ENCODE measurements at regions not wholly inside any gene's neighbourhood (a gene's known extent, or its start where the extent isn't known, plus 50 kb on each side); places are given as distances from the start of the nearest gene placed in this dataset.

GRCh38 chr3:163671201-163671600, 1407.1 kb downstream of the SI start:
- Histone ChIP-seq H3K4me3 (no peak overlapping the region), H3K4me1 (ENCODE audit: low read depth) (no peaks in the 10 kb centered on the region), H3K27me3 (no peaks in the 10 kb centered on the region), H3K36me3 (no peaks in the 10 kb centered on the region), H3K9me3 (ENCODE audit: low read depth) (no peaks in the 10 kb centered on the region), H3K27ac (no peak overlapping the region)
- TF ChIP-seq CTCF (IDR thresholded peaks at IDR 0.05; ENCODE audit: low read depth, low read length): no peak
- DNase-seq (ENCODE audit: low read depth in 1 of 2, low spot score in 1 of 2): no peak

DNA sequence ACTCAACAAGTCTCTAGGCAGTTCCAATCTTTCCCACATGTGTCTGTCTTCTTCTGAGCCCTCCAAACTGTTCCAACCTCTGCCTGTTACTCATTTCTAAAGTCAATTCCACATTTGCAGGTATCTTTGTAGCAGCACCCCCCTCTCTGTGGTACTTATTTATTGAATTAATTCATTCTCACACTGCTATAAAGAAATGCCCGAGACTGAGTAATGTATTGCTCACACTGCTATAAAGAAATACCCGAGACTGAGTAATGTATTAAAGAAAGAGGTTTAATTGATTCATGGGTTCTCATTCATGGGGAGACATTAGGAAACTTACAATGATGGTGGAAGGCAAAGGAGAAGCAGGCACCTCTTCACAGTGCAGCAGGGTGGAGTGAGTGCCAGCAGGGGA, 1413.8 kb downstream of the SI start:
- no peaks in the 10 kb centered on the region for H3K27me3 ChIP-seq
- no peaks in the 10 kb centered on the region for H3K36me3 ChIP-seq
- H3K27ac ChIP-seq: no peak overlapping the region
- H3K4me3 ChIP-seq: no peak overlapping the region
- no peak for TF ChIP-seq CTCF (IDR thresholded peaks at IDR 0.05; ENCODE audit: low read depth, low read length)
- DNase-seq (ENCODE audit: low read depth in 1 of 2, low spot score in 1 of 2): no peak
- H3K9me3 ChIP-seq (ENCODE audit: low read depth): no peaks in the 10 kb centered on the region
- H3K4me1 ChIP-seq (ENCODE audit: low read depth): no peaks in the 10 kb centered on the region

GRCh38 chr3:163657088-163657487, 1421.2 kb downstream of the SI start:
- no peaks in the 10 kb centered on the region for H3K9me3 ChIP-seq (ENCODE audit: low read depth)
- no peaks in the 10 kb centered on the region for H3K36me3 ChIP-seq
- no peak for DNase-seq (ENCODE audit: low read depth in 1 of 2, low spot score in 1 of 2)
- no peak overlapping the region for H3K27ac ChIP-seq
- H3K4me1 ChIP-seq (ENCODE audit: low read depth): no peaks in the 10 kb centered on the region
- no peak overlapping the region for H3K4me3 ChIP-seq
- H3K27me3 ChIP-seq: no peaks in the 10 kb centered on the region
- TF ChIP-seq CTCF (IDR thresholded peaks at IDR 0.05; ENCODE audit: low read depth, low read length): no peak

DNA sequence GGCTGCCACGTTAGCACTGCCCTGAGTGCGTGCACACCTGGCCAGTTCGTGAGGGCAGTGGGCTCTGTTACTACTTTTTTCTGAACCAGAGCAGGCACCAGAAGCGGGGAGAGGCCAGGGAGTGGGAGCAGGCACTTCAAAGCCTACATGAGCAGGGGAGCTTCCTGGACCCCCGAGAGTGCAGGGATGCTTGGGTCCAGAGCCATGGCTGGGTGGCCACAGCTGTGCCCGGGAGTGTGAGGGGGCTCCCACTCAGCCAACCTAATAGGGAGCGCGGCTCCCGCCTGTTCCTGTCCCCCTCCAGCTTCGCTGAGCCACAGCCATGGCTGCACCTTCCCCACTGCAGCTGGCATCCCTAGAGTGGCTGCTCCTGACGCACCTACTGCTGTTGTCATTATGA, 1423.3 kb downstream of the SI start:
- H3K27me3 ChIP-seq: no peaks in the 10 kb centered on the region
- DNase-seq (ENCODE audit: low read depth in 1 of 2, low spot score in 1 of 2): no peak
- H3K4me1 ChIP-seq (ENCODE audit: low read depth): no peaks in the 10 kb centered on the region
- TF ChIP-seq CTCF (IDR thresholded peaks at IDR 0.05; ENCODE audit: low read depth, low read length): no peak
- no peaks in the 10 kb centered on the region for H3K9me3 ChIP-seq (ENCODE audit: low read depth)
- H3K4me3 ChIP-seq: no peak overlapping the region
- no peak overlapping the region for H3K27ac ChIP-seq
- no peaks in the 10 kb centered on the region for H3K36me3 ChIP-seq

DNA sequence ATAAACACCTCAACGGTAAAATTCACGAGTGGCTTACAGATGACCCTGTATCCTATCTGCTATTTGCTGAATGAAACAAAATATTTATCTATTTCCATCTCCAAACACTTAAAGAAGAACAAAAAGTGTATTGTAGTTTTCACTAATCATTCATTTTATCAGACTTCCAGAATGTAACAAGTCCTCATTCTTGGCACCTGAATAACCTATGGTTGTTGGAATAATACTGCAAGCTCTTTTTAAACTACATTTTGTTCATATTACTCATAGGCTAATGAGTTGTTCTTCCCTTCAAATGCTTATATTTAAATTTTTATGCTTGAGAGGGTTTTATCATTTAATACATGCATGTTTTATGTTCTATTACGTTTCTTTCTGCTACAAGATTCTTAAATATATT, 1434.1 kb downstream of the SI start:
- Histone ChIP-seq H3K27me3 (no peaks in the 10 kb centered on the region), H3K36me3 (no peaks in the 10 kb centered on the region), H3K9me3 (ENCODE audit: low read depth) (no peaks in the 10 kb centered on the region), H3K4me1 (ENCODE audit: low read depth) (no peaks in the 10 kb centered on the region), H3K4me3 (no peak overlapping the region), H3K27ac (no peak overlapping the region)
- DNase-seq (ENCODE audit: low read depth in 1 of 2, low spot score in 1 of 2): no peak
- no peak for TF ChIP-seq CTCF (IDR thresholded peaks at IDR 0.05; ENCODE audit: low read depth, low read length)

- Histone ChIP-seq H3K27me3 (no peaks in the 10 kb centered on the region), H3K9me3 (ENCODE audit: low read depth) (no peaks in the 10 kb centered on the region), H3K27ac (no peak overlapping the region), H3K4me1 (ENCODE audit: low read depth) (no peaks in the 10 kb centered on the region), H3K4me3 (no peak overlapping the region), H3K36me3 (no peaks in the 10 kb centered on the region)
- TF ChIP-seq CTCF (IDR thresholded peaks at IDR 0.05; ENCODE audit: low read depth, low read length): no peak
- no peak for DNase-seq (ENCODE audit: low read depth in 1 of 2, low spot score in 1 of 2)
Measured at GRCh38 chr3:163632722-163633121, 1445.6 kb downstream of the SI start.
